Activated CD8-positive, alpha-beta T cell treated with anti-CD3 and anti-CD28 coated beads, Interleukin-2, amount 10 ng/mL, durations not matched to agents 7 days and 5 days (primary cell): ENCODE measurements at regions not wholly inside any gene's neighbourhood (a gene's known extent, or its start where the extent isn't known, plus 50 kb on each side); places are given as distances from the start of the nearest gene placed in this dataset.
"Not testable (repeated sequence)": the region's sequence is repeated elsewhere in the genome, so short reads cannot be mapped to it uniquely, and the experiment has no call there.

Experiments
- ATAC-seq: fragments of 150-1000 bp; cut with Tn5 transposase; one replicate; pipeline ENCODE4 v1.10.0; 2021; ENCODE audit warnings: moderate library complexity
- CTCF ChIA-PET: fragments of 350-600 bp; sonication (Branson Sonifier 250); formaldehyde crosslinking; loops from one replicate; lab custom pipeline; 2021; ENCODE audit warnings: antibody characterized with exemption; lab: Charles Lee
- POLR2A ChIA-PET: fragments of 350-600 bp; sonication (Branson Sonifier 250); formaldehyde crosslinking; loops from one replicate; lab custom pipeline; 2021; ENCODE audit warnings: antibody characterized with exemption; lab: Charles Lee
- DNase-seq: peaks from one replicate; pipeline ENCODE4 v3.0.0-alpha.2; 2020
- H3K27ac Mint-ChIP-seq: one replicate; pipeline ENCODE4 v1.8.0; 2021; ENCODE audit warnings: mild to moderate bottlenecking, mixed read lengths
- H3K27me3 Mint-ChIP-seq: one replicate; pipeline ENCODE4 v1.8.0; 2021; ENCODE audit warnings: low read depth, mixed read lengths
- H3K36me3 Mint-ChIP-seq: one replicate; pipeline ENCODE4 v1.8.0; 2021; ENCODE audit warnings: low read depth, mixed read lengths
- H3K4me1 Mint-ChIP-seq: one replicate; pipeline ENCODE4 v1.8.0; 2021; ENCODE audit warnings: low read depth, mixed read lengths
- H3K4me3 Mint-ChIP-seq: one replicate; pipeline ENCODE4 v1.8.0; 2021; ENCODE audit warnings: mild to moderate bottlenecking, mixed read lengths
- H3K9me3 Mint-ChIP-seq: one replicate; pipeline ENCODE4 v1.8.0; 2022; ENCODE audit warnings: mixed read lengths; ENCODE audit not compliant: insufficient read depth

- DNase-seq = no peak
- ChIA-PET CTCF (no interaction called here), POLR2A (no interaction called here)
- Mint-ChIP-seq H3K27ac (no peak overlapping the region), H3K4me1 (no peaks in the 10 kb centered on the region), H3K36me3 (no peaks in the 10 kb centered on the region), H3K27me3 (no peaks in the 10 kb centered on the region), H3K9me3 (no peaks in the 10 kb centered on the region), H3K4me3 (no peak overlapping the region)
- ATAC-seq = no peak
These were observed 440.1 kb upstream of the STEAP1 start for GRCh38 chr7:89714131-89714530.

GRCh38 chr7:89718941-89719340 is 435.3 kb upstream of the STEAP1 start:
- H3K27me3 Mint-ChIP-seq, DNase-seq, H3K36me3 Mint-ChIP-seq, H3K4me1 Mint-ChIP-seq, H3K9me3 Mint-ChIP-seq, ATAC-seq, H3K27ac Mint-ChIP-seq, POLR2A ChIA-PET, CTCF ChIA-PET, H3K4me3 Mint-ChIP-seq: not testable (repeated sequence)

- Mint-ChIP-seq H3K27ac (no peak overlapping the region), H3K36me3 (no peaks in the 10 kb centered on the region), H3K27me3 (no peaks in the 10 kb centered on the region), H3K9me3 (no peaks in the 10 kb centered on the region), H3K4me3 (no peak overlapping the region), H3K4me1 (no peaks in the 10 kb centered on the region)
- DNase-seq (no peak), ATAC-seq (no peak)
- ChIA-PET CTCF (no interaction called here), POLR2A (no interaction called here)
These were observed 425.8 kb upstream of the STEAP1 start for GRCh38 chr7:89728481-89728880.

GRCh38 chr7:89731751-89732445 is 422.4 kb upstream of the STEAP1 start:
- no peak overlapping the region for H3K4me3 Mint-ChIP-seq
- H3K36me3 Mint-ChIP-seq = no peaks in the 10 kb centered on the region
- no peaks in the 10 kb centered on the region for H3K9me3 Mint-ChIP-seq
- H3K4me1 Mint-ChIP-seq = no peaks in the 10 kb centered on the region
- DNase-seq (no peak), ATAC-seq (no peak)
- ChIA-PET POLR2A (no interaction called here), CTCF (no interaction called here)
- no peak overlapping the region for H3K27ac Mint-ChIP-seq
- H3K27me3 Mint-ChIP-seq = no peaks in the 10 kb centered on the region

GRCh38 chr7:89738549-89738948 is 415.7 kb upstream of the STEAP1 start:
- Mint-ChIP-seq H3K4me3 (no peak overlapping the region), H3K9me3 (no peaks in the 10 kb centered on the region), H3K4me1 (no peaks in the 10 kb centered on the region), H3K36me3 (no peaks in the 10 kb centered on the region), H3K27ac (no peak overlapping the region), H3K27me3 (no peaks in the 10 kb centered on the region)
- DNase-seq (no peak), ATAC-seq (no peak)
- ChIA-PET POLR2A (no interaction called here), CTCF (no interaction called here)

DNA sequence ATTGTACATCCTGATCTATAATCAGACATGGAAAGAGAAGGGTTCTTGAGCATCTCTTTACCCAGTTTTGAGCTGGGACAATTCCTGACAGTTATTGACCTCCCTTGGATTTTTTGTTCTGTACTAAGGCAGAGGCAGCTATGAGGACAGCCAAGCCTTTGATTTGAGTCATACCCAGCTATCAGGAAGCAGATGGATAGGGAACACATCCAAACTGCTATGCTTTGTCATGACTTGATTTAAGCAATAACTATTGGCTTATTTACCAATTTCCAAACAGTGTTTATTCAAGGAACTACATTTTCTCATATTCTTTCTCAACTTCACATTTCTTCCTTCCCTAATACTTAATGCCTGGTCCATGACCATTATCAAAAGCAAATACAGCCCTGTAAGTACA is 396.4 kb upstream of the STEAP1 start:
- no peaks in the 10 kb centered on the region for H3K27me3 Mint-ChIP-seq
- no peaks in the 10 kb centered on the region for H3K36me3 Mint-ChIP-seq
- CTCF ChIA-PET = no interaction called here
- H3K27ac Mint-ChIP-seq = no peak overlapping the region
- DNase-seq (no peak), ATAC-seq (no peak)
- H3K4me3 Mint-ChIP-seq = no peak overlapping the region
- no peaks in the 10 kb centered on the region for H3K9me3 Mint-ChIP-seq
- no peaks in the 10 kb centered on the region for H3K4me1 Mint-ChIP-seq
- POLR2A ChIA-PET = no interaction called here

DNA sequence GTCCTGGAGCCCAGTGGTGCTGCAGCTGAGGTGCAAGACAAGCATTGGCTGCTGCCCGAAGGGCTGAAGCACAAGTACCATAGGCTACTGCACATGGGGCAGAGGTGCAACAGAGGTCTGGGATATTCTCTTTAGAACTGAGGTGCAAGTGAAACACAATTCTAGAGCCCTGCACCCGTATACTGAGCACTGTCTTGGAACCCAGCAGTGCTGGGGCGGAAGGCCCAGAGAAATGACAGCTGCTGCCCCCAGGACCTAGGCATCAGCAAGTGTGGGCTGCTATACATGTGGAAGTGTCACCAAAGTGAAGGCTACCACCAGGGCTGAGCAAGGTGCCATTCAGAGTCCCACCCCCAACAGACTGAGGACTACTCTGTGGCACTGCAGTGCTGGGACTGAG is 393.6 kb upstream of the STEAP1 start:
- Mint-ChIP-seq H3K9me3 (no peaks in the 10 kb centered on the region), H3K27ac (no peak overlapping the region), H3K4me3 (no peak overlapping the region), H3K36me3 (no peaks in the 10 kb centered on the region), H3K4me1 (no peaks in the 10 kb centered on the region), H3K27me3 (no peaks in the 10 kb centered on the region)
- ChIA-PET CTCF (no interaction called here), POLR2A (no interaction called here)
- no peak for ATAC-seq
- DNase-seq = no peak

DNA sequence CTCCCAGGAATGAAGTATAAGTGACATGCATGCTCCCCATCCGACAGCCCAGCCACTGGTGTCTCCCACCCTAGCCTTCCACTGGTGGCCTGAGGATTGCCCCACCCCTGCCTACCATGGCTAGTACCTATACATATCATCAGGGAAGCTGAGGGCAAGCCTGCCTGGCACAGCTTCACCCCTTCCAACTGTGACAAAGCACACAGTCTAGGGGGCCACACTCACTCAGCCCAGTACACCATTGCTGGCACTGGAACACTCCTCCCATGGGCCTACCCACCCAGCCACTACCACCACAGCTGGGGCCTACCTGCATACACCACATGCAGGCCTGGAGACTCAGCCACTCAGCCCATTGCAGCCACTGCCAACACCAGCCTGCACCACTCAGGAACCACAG is 393.1 kb upstream of the STEAP1 start:
- CTCF ChIA-PET = no interaction called here
- ATAC-seq (no peak), DNase-seq (no peak)
- Mint-ChIP-seq H3K27ac (no peak overlapping the region), H3K9me3 (no peaks in the 10 kb centered on the region), H3K27me3 (no peaks in the 10 kb centered on the region), H3K4me3 (no peak overlapping the region), H3K4me1 (no peaks in the 10 kb centered on the region), H3K36me3 (no peaks in the 10 kb centered on the region)
- POLR2A ChIA-PET = no interaction called here

GRCh38 chr7:89770161-89770560 is 384.1 kb upstream of the STEAP1 start:
- H3K36me3 Mint-ChIP-seq = no peaks in the 10 kb centered on the region
- no peak overlapping the region for H3K27ac Mint-ChIP-seq
- no peak overlapping the region for H3K4me3 Mint-ChIP-seq
- no peaks in the 10 kb centered on the region for H3K9me3 Mint-ChIP-seq
- DNase-seq = no peak
- ChIA-PET CTCF (no interaction called here), POLR2A (no interaction called here)
- H3K27me3 Mint-ChIP-seq = peaks cover 3% of the 10 kb centered on the region
- no peaks in the 10 kb centered on the region for H3K4me1 Mint-ChIP-seq
- no peak for ATAC-seq

GRCh38 chr7:89771003-89771636 is 383.1 kb upstream of the STEAP1 start:
- Mint-ChIP-seq H3K27me3 (peaks cover 3% of the 10 kb centered on the region), H3K27ac (no peak overlapping the region), H3K4me3 (no peak overlapping the region), H3K36me3 (no peaks in the 10 kb centered on the region), H3K9me3 (no peaks in the 10 kb centered on the region), H3K4me1 (no peaks in the 10 kb centered on the region)
- ChIA-PET POLR2A (no interaction called here), CTCF (interaction anchor here (0.7 to 0.8 kb wide), 2 partner anchors 36 to 527 kb away, joined by 3 read pairs; no protein-coding TSS in a partner anchor)
- DNase-seq (no peak), ATAC-seq (no peak)

DNA sequence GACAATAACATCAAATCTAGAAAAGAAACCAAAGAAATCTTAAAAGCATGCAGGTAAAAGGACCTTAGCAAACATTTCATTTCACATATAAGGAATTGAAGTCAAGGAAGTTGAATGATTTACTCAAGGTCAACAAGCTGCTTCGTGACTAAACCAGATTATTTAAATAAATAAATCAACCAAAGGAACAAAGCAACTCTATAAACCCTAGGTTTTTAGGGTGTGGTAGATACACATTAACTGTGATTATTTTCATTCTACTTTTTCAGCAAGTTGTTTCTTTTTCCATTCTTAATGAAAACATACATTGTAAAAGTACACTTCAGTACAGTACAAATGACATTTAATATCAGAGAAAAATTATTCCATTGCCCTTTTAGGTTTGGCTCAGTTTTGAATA is 382.0 kb upstream of the STEAP1 start:
- ChIA-PET CTCF (no interaction called here), POLR2A (no interaction called here)
- no peak overlapping the region for H3K4me3 Mint-ChIP-seq
- no peaks in the 10 kb centered on the region for H3K9me3 Mint-ChIP-seq
- ATAC-seq (no peak), DNase-seq (no peak)
- H3K27ac Mint-ChIP-seq = no peak overlapping the region
- no peaks in the 10 kb centered on the region for H3K36me3 Mint-ChIP-seq
- H3K27me3 Mint-ChIP-seq = peaks cover 3% of the 10 kb centered on the region
- no peaks in the 10 kb centered on the region for H3K4me1 Mint-ChIP-seq

GRCh38 chr7:89773611-89774010 is 380.7 kb upstream of the STEAP1 start:
- no peak overlapping the region for H3K4me3 Mint-ChIP-seq
- H3K4me1 Mint-ChIP-seq = no peaks in the 10 kb centered on the region
- DNase-seq = no peak
- H3K27ac Mint-ChIP-seq = no peak overlapping the region
- ChIA-PET POLR2A (no interaction called here), CTCF (no interaction called here)
- no peaks in the 10 kb centered on the region for H3K9me3 Mint-ChIP-seq
- no peak for ATAC-seq
- peaks cover 3% of the 10 kb centered on the region for H3K27me3 Mint-ChIP-seq
- no peaks in the 10 kb centered on the region for H3K36me3 Mint-ChIP-seq

DNA sequence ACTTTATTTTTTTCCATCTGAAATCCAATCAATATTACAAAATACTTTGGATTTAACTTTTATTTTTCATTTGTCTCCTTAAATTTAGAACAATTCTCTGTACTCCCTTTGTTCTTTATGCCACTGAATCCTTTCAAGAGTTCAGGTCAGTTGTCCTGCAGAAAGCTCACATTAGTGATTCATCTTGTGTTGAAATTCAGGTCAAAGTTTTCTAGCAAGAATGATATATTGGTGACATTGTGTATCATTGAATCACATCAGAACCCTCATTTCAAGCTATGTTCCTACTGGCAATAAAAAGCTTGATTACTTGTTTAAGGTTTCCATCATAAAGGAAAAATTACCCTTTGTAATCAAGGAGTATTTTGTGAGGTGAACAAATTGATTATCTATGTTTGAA is 378.8 kb upstream of the STEAP1 start:
- ChIA-PET POLR2A (no interaction called here), CTCF (no interaction called here)
- Mint-ChIP-seq H3K4me1 (no peaks in the 10 kb centered on the region), H3K27me3 (no peaks in the 10 kb centered on the region), H3K27ac (no peak overlapping the region), H3K9me3 (no peaks in the 10 kb centered on the region), H3K4me3 (no peak overlapping the region), H3K36me3 (no peaks in the 10 kb centered on the region)
- DNase-seq = no peak
- no peak for ATAC-seq
